Uterus (tissue), 3 donors: ENCODE measurements at regions not wholly inside any gene's neighbourhood (a gene's known extent, or its start where the extent isn't known, plus 50 kb on each side); places are given as distances from the start of the nearest gene placed in this dataset.
A peak's percentile ranks its signal among the peaks of the same experiment; 100 is the strongest.

Experiments
- DNase-seq, 2 donors: peaks; one replicate each; pipeline ENCODE4 v3.0.0-alpha.2; 2019 to 2020
- H3K27ac ChIP-seq, 2 donors: fragments of 200-600 bp; sonication (generic); 1 replicate in 1 of 2; 2 replicates in 1 of 2; pipeline ENCODE4 v1.5.1; 2016 to 2018
- H3K27me3 ChIP-seq, 2 donors: fragments of 200-600 bp; sonication (generic); one replicate each; pipeline ENCODE4 v1.5.1; 2018 to 2019; ENCODE audit warnings: control low read depth in 1 of 2
- H3K36me3 ChIP-seq, 2 donors: fragments of 200-600 bp; sonication (generic); one replicate each; pipeline ENCODE4 v1.5.1; 2019; ENCODE audit warnings: control low read depth in 1 of 2
- H3K4me1 ChIP-seq, 2 donors: fragments of 200-600 bp; sonication (generic); one replicate each; pipeline ENCODE4 v1.5.1; 2018 to 2019; ENCODE audit warnings: control low read depth in 1 of 2
- H3K4me3 ChIP-seq, 2 donors: fragments of 200-600 bp; sonication (generic); 1 replicate in 1 of 2; 2 replicates in 1 of 2; pipeline ENCODE4 v1.5.1; 2018 to 2019; ENCODE audit warnings: mild to moderate bottlenecking in 1 of 2
- H3K9me3 ChIP-seq, 2 donors: fragments of 200-600 bp; sonication (generic); one replicate each; pipeline ENCODE4 v1.5.1; 2019; ENCODE audit warnings: control low read depth in 1 of 2
- POLR2A ChIP-seq, 2 donors: fragments of 450-650 bp; IDR thresholded peaks; one replicate each; pipeline ENCODE4 v1.6.1; 2016; ENCODE audit warnings: antibody characterized with exemption in 2 of 2, mild to moderate bottlenecking in 1 of 2, moderate library complexity in 1 of 2
- intact Hi-C: fragments of 100-400 bp; cut with DNase I; formaldehyde crosslinking; loops from one replicate; pipeline ENCODE4 v1.15.1; 2023; ENCODE audit warnings: low total_unique reads
- TF ChIP-seq, protein P1 (sequence below), 4 experiments: fragments of 200-600 bp in 2 of 4; fragments of 450-650 bp in 2 of 4; sonication (generic) in 2 of 4; IDR thresholded peaks; one replicate each; pipeline ENCODE4 v1.5.1; 2016 to 2019; ENCODE audit warnings: antibody characterized with exemption in 4 of 4, mild to moderate bottlenecking in 2 of 4, moderate library complexity in 1 of 4
- donor health status: DM: yes; HTN: yes; CAD: no.

DNA sequence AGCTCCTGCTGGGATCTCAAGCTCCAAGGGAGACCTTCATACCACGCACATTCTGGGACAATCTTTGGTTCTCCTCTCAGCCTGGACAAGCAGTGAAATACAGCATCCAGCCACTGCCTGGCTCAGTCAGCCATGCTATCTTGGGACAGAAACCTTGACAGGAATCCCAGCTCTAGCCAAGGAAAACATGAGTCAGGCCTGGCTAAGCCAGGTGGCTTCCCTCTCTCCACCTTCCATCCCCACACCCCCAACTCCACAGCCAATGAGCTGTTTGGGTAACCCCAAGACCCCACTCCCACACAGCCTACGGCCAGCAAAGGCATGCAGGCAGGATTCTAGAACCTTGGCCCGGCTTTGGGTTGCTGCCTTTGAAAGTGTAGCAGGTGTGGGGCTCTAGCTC is 64.9 kb downstream of the MCFD2 start:
- Histone ChIP-seq H3K27ac (peak overlapping the region; percentile 90 to 93), H3K36me3 (no peaks in the 10 kb centered on the region), H3K27me3 (no peaks in the 10 kb centered on the region), H3K4me3 (no peak overlapping the region), H3K9me3 (no peaks in the 10 kb centered on the region), H3K4me1 (peaks cover 40 to 52% of the 10 kb centered on the region in 2 donors)
- TF ChIP-seq POLR2A (IDR thresholded peaks at IDR 0.05) = no peak
- TF ChIP-seq, protein P1, sequence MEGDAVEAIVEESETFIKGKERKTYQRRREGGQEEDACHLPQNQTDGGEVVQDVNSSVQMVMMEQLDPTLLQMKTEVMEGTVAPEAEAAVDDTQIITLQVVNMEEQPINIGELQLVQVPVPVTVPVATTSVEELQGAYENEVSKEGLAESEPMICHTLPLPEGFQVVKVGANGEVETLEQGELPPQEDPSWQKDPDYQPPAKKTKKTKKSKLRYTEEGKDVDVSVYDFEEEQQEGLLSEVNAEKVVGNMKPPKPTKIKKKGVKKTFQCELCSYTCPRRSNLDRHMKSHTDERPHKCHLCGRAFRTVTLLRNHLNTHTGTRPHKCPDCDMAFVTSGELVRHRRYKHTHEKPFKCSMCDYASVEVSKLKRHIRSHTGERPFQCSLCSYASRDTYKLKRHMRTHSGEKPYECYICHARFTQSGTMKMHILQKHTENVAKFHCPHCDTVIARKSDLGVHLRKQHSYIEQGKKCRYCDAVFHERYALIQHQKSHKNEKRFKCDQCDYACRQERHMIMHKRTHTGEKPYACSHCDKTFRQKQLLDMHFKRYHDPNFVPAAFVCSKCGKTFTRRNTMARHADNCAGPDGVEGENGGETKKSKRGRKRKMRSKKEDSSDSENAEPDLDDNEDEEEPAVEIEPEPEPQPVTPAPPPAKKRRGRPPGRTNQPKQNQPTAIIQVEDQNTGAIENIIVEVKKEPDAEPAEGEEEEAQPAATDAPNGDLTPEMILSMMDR (IDR thresholded peaks at IDR 0.05) = peak in 1 of 4 experiments; percentile 30
- DNase-seq = peak; percentile 90 to 93
- intact Hi-C loops = loop anchor here (5.0 kb wide), 1 partner anchor 38 kb away; no protein-coding TSS in a partner anchor

DNA sequence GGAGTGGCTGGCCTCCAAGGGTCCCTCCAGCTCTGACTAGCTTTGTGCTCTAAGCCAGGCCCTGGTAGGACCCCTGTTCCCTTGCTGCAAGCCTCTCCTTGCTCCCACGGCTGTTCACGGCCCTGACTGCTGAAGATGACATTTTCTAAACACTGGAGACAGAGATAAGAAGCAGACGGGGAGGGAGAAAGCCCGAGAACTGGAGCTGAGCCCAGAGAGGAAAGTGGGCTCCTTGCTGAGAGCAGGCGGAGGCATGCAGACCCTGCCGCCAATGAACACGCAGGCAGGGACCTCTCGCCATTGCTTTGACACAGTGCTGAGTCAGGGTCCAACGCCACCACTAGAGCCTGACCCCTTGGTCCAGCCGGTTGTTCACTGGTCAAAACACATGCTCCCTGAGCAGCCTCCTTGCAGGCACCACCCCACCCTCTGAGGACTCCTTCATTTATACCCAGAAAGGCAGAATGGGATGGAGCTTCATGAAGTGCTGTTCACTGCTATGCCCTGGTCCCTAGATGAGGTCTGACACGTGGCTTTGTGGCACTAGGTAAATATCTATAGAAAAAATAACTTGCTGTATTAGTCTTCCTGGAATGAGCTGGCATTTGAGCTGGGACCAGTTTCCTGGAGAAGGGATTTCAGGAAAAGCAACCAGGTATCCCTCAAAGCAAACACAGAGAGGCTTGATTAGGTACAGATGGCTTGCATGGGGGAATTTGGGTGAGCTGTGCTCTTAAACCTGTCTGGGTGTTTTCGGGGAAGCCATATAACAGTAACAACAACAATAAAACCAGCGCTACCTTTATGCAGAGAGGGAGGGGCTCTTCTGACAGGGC is 65.7 kb downstream of the MCFD2 start:
- Histone ChIP-seq H3K36me3 (no peaks in the 10 kb centered on the region), H3K9me3 (no peaks in the 10 kb centered on the region), H3K27ac (peak overlapping the region; percentile 90 to 93), H3K27me3 (no peaks in the 10 kb centered on the region), H3K4me1 (peaks cover 42 to 55% of the 10 kb centered on the region in 2 donors), H3K4me3 (no peak overlapping the region)
- intact Hi-C loops = loop anchor here (5.0 kb wide), 1 partner anchor 38 kb away; no protein-coding TSS in a partner anchor
- TF ChIP-seq, protein P1 (IDR thresholded peaks at IDR 0.05) = no peak
- no peak for TF ChIP-seq POLR2A (IDR thresholded peaks at IDR 0.05)
- DNase-seq = peak; percentile 76 to 77

DNA sequence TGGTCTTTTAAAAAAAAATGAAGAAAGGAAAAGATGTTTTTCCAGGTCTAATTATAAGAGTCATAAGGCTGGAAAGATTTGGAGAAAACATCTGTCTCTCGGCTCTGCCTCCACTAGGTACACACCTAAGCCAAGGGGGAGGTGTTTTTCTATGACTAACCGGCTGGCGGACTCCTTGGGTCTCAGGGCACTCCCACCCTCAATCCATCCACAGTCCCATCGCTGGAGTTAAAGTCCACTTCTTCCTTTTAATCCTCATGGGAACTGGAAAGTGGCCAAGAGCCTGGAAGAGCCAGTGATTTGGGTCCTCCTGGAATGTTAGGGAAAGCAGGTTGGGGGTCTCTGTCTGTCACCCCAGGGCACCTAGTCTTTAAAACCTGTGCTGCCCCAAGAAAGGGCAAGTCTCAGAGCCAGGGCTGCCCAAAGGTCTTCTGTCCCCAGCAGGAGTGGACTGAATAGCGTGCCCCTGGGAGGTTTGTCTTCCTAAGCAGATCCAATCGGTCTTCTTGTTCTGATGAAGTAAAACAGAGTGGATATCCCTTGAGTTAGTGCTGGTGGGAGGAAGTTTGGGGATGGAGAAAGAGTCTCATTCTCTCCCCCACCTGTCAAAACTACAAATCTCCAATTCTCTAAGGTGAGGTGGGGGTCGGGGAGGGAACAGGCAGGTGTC is 66.4 kb downstream of the MCFD2 start:
- intact Hi-C loops = no loop called here

DNA sequence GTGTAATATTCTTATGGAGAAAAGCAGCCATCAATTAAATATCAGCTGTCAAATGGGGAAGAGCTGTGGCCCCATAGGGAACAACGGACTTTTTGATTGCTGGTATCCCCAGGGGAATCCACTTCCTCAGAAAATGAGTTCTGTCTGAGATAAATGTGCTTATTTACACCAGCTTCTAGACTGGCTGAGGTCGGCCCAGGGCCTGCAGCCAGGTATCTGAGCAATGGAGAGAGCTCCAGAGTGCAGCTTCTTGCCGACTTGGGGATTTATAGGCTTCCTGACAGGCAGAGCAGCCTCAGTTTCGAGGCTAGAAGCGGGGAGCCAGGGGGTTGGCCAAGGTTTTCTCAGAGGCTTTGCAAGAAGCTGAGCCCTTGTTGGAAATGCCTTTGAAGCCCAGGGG is 67.2 kb downstream of the MCFD2 start:
- Histone ChIP-seq H3K27me3 (no peaks in the 10 kb centered on the region), H3K4me3 (no peak overlapping the region), H3K27ac (peak overlapping the region; percentile 90 to 93), H3K36me3 (no peaks in the 10 kb centered on the region), H3K4me1 (peaks cover 36 to 59% of the 10 kb centered on the region in 2 donors), H3K9me3 (no peaks in the 10 kb centered on the region)
- TF ChIP-seq, protein P1 (IDR thresholded peaks at IDR 0.05) = no peak
- TF ChIP-seq POLR2A (IDR thresholded peaks at IDR 0.05) = no peak
- intact Hi-C loops = no loop called here
- DNase-seq = peak; percentile 78 to 82

More for the DNA sequence above, 66.4 kb downstream of the MCFD2 start:
- Histone ChIP-seq H3K27ac (peak overlapping the region; percentile 90 to 93), H3K36me3 (no peaks in the 10 kb centered on the region), H3K27me3 (no peaks in the 10 kb centered on the region), H3K4me1 (peaks cover 36 to 59% of the 10 kb centered on the region in 2 donors), H3K9me3 (no peaks in the 10 kb centered on the region), H3K4me3 (no peak overlapping the region)
- no peak for TF ChIP-seq POLR2A (IDR thresholded peaks at IDR 0.05)
- TF ChIP-seq, protein P1 (IDR thresholded peaks at IDR 0.05) = no peak
- DNase-seq = peak; percentile 73 to 85
